HG03060 (cell line): ENCODE measurements at regions not wholly inside any gene's neighbourhood (a gene's known extent, or its start where the extent isn't known, plus 50 kb on each side); places are given as distances from the start of the nearest gene placed in this dataset.
"Not testable (repeated sequence)": the region's sequence is repeated elsewhere in the genome, so short reads cannot be mapped to it uniquely, and the experiment has no call there.

Experiments used
- ATAC-seq: cut with Tn5 transposase; IDR thresholded peaks from one replicate; pipeline ENCODE4 v1.9.1; 2021; ENCODE audit warnings: low read depth, moderate number of reproducible peaks; ENCODE audit not compliant: unreplicated experiment

GRCh38 chr6:19193624-19194023 is 643.5 kb upstream of the ID4 start:
- ATAC-seq = no peak

GRCh38 chr6:19204445-19204844 is 632.7 kb upstream of the ID4 start:
- no peak for ATAC-seq

GRCh38 chr6:19205076-19205475 is 632.1 kb upstream of the ID4 start:
- no peak for ATAC-seq

GRCh38 chr6:19209202-19209601 is 628.0 kb upstream of the ID4 start:
- ATAC-seq = no peak

GRCh38 chr6:19210849-19211590 is 626.1 kb upstream of the ID4 start:
- ATAC-seq = no peak

- ATAC-seq = no peak
Measured at GRCh38 chr6:19214231-19214630, 622.9 kb upstream of the ID4 start.

- ATAC-seq = no peak
Measured at GRCh38 chr6:19219931-19220330, 617.2 kb upstream of the ID4 start.

GRCh38 chr6:19231878-19232561 is 605.1 kb upstream of the ID4 start:
- ATAC-seq = no peak

GRCh38 chr6:19245656-19246055 is 591.5 kb upstream of the ID4 start:
- no peak for ATAC-seq

GRCh38 chr6:19247181-19247580 is 590.0 kb upstream of the ID4 start:
- not testable (repeated sequence) for ATAC-seq

GRCh38 chr6:19256123-19256522 is 581.0 kb upstream of the ID4 start:
- ATAC-seq = not testable (repeated sequence)

- ATAC-seq = no peak
Measured at GRCh38 chr6:19261642-19262041, 575.5 kb upstream of the ID4 start.

- ATAC-seq = no peak
Measured at GRCh38 chr6:19268117-19268516, 569.1 kb upstream of the ID4 start.

GRCh38 chr6:19268718-19269117 is 568.5 kb upstream of the ID4 start:
- ATAC-seq = no peak

- ATAC-seq = no peak
Measured at GRCh38 chr6:19269341-19269898, 567.8 kb upstream of the ID4 start.

- no peak for ATAC-seq
Measured at GRCh38 chr6:19270616-19271015, 566.6 kb upstream of the ID4 start.

GRCh38 chr6:19279273-19279684 is 557.9 kb upstream of the ID4 start:
- no peak for ATAC-seq

GRCh38 chr6:19287928-19288327 is 549.2 kb upstream of the ID4 start:
- ATAC-seq = no peak

GRCh38 chr6:19289457-19289856 is 547.7 kb upstream of the ID4 start:
- ATAC-seq = no peak

- no peak for ATAC-seq
Measured at GRCh38 chr6:19297880-19298279, 539.3 kb upstream of the ID4 start.

- no peak for ATAC-seq
Measured at GRCh38 chr6:19298421-19298820, 538.7 kb upstream of the ID4 start.

- no peak for ATAC-seq
Measured at GRCh38 chr6:19299129-19299528, 538.0 kb upstream of the ID4 start.
